Hippocampal formation (tissue), 2 donors: ENCODE measurements at regions not wholly inside any gene's neighbourhood (a gene's known extent, or its start where the extent isn't known, plus 50 kb on each side); places are given as distances from the start of the nearest gene placed in this dataset.
"Not testable (repeated sequence)": the region's sequence is repeated elsewhere in the genome, so short reads cannot be mapped to it uniquely, and the experiment has no call there.

Experiments
- DNase-seq, 2 donors: peaks; one replicate each; lab custom pipeline; 2025; lab: John Stamatoyannopoulos, UW

DNA sequence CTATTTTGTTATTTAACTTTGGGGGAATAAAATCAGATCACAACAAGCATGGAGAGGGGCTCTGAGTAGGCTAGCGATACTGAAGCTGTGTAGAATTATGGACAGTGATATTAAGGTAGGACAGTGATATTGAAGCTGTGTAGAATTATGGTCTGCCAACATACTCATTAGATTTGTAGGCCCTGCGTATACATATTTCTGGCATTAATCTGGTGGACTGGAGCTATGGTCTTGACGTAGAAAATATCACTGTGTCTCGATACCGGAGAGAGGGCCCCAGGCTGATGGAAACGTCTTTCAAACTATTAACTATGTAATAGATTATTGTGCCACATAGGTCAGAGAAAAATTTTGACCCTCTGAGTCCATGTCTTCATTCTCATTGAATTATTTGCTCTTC, 511.4 kb downstream of the ADCYAP1 start:
- DNase-seq: no peak

DNA sequence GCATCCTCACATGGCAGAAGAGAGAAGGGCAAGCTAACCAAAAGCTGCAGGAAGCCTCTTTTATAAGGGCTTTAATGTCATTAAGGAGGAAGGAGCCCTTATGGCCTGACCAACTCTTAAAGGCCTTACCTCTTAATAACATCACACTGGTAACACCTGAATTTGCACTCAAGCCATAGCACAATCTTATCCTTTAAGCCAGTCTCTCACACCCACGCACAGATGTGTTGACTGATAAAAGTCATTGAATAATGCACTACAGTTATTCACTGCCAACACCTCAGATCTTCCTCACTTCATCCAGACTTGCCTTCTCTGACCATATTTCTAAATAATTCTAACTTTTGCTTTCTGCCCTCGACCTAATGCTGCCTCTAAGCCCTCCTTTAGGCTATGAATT, 516.8 kb downstream of the ADCYAP1 start:
- no peak for DNase-seq

DNA sequence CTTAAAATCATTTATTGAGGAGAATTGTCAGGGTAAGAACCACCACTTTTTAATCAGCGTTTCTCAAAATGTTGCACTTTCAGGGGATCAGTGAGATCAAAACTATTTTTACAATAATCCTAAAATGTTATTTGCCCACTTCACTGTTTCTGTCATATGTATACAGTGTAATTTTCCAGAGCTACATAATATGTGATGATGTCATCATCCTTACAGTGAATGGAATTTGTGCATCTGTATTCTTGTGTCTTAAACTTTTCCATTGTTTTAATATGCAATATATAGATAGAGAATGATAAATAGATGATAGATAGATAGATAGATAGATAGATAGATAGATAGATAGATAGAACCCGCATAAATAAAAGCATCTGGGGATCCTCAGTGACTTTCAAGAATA, 518.0 kb downstream of the ADCYAP1 start:
- no peak for DNase-seq

DNA sequence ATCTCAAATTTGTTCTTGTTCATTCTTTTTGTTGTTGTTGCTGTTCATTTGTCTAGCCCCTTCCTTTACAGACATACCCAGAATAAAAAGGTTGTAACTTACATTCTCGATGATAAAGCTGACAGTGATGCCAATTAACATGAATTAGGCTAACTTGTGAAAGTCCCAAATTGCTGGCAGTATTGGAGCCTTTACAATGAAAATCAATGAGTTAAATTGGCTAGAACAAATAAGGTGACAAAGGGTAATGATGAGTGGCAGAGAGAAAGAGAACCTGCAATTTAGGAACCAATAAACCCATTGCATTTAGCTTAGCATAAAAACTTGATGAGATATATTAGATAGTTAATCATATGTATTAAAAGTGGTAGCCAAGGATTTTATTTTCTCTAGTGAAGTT, 521.0 kb downstream of the ADCYAP1 start:
- DNase-seq: no peak

DNA sequence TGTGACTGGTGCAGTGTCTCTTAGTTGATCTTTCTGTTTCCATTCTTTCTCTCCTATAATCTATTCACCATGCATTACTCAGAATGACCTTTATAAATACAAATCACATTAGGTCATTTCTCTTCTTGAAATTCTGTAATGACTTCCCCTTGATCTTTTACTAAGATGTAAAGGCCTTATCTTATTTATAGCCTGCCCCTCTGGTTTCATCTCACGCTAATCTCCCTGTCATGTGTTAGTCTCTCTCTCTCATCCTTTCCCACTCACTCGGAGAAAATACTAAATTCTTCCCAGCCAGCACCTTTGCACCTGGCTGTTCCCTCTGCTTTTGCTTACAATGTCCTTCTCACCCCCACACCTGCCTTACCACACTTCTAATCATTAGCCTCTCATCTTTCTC, 530.8 kb downstream of the ADCYAP1 start:
- no peak for DNase-seq

DNA sequence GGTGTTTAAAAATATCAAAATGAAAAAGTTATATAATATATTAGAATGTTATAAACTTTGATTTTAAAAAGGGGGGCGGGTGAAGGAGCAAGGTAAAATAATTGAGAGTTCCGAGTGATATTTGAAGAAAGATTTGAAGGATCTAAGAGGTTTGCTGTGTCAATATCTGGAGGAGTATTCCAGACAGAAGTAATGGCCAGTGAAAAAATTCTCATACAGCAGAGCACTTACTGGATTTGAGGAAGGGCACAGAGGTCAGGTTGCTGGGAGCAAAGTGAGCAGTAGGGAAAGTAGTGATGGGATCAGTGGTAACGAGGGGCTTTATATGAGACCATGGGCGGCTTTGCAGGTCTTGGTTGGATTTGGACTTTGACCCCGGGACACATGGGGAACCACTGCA, 531.5 kb downstream of the ADCYAP1 start:
- no peak for DNase-seq

DNA sequence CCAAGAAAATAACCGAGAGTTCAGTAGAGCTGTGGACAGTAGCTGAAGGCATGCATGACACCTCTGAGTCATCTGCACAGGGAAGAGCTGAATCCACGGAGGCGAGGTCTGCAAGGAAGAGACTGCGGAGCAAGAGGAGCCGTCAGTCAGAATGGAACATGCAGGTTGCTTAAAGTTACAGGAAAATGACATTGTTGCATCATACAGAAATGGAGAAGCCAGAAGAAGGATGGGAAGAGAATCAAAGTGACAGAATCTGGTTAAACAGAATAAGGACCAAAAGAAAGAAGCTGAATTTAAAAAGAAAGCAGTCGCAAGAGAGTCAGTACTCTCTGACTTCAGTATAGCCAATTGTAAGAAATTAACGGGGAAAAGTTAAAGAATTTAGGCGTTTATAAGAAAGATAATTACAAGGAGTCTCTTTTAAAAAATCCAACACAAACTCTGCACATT, 533.8 kb downstream of the ADCYAP1 start:
- no peak for DNase-seq

DNA sequence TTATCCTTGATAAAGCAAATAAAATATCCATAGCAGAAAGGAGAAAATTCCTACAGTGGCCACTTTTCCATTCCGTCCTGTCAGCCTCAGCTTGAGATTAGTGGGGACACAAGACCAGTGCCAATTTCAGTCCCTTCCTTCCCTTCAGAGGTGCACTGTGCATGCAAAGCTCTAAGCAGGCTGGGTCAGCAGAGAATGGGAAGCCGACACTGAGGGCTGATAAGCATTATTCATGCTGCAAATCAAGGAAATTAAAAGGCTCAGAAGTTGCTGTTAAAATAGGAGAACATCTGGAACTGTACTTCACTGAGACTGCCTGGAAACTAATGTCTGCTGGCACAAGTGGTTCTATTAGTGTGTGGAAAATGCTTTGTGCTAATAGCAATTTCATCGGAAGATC, 534.3 kb downstream of the ADCYAP1 start:
- DNase-seq: no peak

DNA sequence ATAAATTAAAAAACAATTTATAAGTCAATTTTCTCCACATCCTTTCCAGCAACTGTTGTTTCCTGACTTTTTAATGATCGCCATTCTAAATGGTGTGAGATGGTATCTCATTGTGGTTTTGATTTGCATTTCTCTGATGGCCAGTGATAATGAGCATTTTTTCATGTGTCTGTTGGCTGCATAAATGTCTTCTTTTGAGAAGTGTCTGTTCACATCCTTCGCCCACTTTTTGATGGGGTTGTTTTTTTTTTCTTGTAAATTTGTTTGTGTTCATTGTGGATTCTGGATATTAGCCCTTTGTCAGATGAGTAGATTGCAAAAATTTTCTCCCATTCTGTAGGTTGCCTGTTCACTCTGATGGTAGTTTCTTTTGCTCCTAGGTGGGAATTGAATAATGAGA, 539.4 kb downstream of the ADCYAP1 start:
- not testable (repeated sequence) for DNase-seq

DNA sequence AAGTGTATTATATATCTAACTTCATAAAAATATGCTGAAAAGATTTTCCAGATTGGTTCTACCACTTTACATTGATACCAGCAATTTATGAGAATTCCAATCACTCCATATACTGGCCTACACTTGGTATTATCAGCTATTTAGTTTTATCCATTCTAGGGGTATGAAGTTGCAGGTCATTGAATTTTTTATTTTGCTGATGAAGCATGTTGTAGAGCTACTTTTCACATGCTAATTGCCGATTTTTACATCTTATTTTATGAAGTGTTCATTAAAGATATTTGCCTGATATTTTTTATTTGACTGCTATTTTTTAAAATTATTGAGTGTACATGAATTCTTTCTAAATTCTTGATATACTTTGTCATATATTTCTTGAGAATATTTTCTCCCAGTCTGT, 542.1 kb downstream of the ADCYAP1 start:
- DNase-seq: no peak

DNA sequence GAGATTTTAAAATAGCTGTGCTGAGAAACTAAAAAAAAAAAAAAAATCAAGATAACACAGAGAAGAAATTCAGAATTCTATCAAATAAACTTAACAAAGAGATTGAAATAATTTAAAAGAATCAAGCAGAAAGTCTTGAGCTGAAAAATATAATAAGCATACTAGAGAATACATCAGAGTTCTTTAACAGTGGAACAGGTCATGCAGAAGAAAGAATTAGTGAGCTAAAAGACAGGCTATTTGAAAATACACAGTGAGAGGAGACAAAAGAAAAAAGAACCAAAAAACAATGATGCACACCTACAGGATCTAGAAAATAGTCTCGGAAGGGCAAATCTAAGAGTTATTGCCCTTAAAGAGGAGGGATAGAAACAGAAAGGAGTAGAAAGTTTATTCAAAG, 548.1 kb downstream of the ADCYAP1 start:
- DNase-seq: no peak

DNA sequence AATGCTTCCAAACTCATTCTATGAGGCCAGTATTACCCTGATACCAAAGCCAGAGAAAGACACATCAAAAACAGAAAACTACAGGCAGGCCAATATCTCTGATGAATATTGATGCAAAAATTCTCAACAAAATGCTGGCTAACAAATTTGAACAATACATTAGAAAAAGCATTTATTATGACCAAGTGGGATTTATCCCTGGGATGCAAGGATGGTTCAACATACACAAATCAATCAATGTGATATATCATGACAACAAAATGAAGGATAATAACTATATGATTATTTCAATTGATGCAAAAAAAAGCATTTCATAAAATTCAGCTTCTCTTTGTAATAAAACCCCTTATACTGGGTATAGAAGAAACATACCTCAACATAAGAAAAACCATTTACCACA, 550.9 kb downstream of the ADCYAP1 start:
- DNase-seq: no peak

DNA sequence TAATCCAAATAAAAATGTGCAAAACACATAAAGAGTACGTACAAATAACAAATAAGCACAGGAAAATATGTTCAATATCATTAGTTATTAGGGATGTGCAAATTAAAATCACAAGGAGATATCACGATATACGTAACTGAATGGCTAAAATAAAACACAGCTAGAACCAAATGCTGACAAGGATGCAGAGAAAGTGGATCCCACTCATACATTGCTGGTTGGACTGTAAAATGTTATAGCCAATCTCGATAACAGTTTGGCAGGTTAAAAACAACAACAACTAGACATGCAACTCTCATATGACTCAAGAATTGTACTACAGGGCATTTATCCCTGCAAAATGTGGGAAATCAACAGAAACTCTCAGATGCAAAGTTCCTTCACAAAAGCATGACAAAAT, 553.9 kb downstream of the ADCYAP1 start:
- no peak for DNase-seq

DNA sequence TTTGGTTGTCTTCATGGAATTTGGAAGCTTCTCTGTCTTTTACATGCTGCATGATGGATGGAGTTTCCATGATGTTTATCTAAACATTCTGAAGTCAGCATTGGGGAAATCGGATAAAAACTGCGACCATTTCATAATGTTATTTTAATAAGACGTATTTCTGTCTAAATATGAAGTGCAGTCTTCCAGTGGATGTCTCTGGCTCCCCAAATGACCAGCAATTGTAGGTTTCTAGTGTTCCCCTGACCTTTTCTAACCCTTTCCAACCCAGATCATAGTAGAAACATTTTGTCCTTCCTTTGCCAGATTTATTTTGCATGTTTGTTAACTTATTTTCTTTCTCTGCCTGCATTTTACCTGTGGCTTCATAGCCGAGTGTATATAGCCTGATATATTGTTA, 559.3 kb downstream of the ADCYAP1 start:
- DNase-seq: no peak

DNA sequence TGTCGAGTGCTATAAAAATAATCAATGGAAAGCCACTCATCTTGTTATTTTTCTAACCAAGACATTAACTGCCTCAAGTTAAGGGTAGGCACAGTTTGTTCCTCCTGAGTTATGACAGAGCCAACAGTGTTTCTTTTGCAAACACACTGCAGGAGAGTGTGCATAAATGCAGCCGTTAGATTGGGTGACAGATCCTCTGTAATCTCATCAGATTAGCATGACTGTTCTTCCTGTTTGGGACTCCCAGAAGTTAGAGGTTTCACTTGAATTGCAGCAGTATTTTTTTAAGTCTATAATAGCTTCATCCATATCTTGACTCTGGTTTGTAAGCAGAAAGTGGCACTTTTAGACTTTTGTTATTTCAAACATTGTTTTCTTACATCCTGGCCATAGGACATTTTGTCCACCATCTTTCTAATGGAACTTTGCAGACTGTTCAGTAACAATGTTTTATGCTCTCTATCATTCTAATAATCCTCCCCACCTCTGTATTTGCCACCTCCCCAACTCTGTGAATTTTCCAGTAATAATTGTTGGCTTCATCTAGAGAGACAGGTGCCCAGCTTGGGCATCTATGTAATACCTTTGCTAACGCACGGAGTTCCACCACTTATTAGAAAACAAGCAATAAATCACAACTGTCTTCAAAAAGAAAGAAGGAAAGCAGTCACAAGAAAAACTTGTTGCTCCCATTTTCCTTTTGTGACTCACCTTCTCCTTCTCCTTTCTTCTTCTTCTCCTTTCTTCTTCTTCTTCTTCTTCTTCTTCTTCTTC, 560.0 kb downstream of the ADCYAP1 start:
- DNase-seq: no peak

DNA sequence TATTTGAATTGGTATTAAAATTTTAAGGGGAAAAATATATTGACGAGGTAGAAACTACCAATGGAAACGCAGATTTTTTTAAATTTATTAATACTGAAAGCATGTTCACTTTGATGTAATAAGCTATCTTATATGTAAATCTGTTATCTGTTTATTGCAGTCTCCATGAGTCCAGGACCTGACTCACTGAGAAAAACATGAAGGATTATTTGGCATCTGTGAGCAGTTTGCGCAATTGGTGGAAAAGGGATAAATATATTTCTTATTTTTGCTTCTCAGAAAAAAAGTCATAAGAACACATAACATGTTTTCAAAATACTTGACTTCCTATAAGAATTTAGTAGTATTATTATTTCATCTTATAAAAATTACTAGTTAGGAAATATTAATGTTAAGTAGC, 561.4 kb downstream of the ADCYAP1 start:
- DNase-seq: no peak

DNA sequence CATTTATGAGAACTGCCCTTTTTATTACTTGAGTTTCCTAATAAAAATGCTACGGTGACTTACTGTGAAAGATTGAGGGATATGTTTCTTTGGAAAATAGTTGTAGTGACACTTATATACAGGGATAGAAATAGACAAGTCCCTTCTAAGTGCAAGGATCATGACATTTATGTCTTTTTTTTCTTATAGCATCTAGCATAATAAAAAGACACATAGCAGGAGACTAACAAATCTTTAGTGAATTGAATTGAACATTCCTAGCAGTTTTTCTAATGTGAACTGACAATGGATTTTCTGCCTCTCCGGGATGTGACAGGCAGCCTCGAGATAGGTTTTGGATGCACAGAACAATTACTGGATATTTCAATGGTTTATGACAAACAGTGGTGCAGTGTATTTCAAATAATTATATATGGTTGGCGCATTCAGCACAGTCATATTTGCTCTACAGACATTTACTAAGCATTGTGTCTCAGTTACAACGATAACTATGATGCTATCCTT, 562.8 kb downstream of the ADCYAP1 start:
- DNase-seq: no peak

DNA sequence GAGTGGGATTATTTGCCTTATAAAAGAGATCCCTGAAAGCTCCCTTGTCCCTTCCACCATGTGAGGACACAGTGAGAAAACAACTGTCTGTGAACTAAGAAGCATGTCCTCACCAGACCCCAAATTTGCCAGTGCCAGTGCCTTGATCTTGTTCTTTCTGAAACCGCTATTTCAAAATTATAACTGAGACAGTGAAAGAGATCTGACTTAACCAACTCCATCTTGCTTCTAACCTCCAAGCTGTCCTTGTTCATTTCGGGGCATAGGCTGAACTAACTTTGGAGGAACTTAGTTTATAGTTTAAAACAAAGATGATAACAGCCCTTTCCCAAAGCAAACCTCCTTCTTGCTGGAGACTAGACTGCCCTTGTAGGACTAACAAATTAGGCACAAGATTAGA, 563.9 kb downstream of the ADCYAP1 start:
- no peak for DNase-seq

DNA sequence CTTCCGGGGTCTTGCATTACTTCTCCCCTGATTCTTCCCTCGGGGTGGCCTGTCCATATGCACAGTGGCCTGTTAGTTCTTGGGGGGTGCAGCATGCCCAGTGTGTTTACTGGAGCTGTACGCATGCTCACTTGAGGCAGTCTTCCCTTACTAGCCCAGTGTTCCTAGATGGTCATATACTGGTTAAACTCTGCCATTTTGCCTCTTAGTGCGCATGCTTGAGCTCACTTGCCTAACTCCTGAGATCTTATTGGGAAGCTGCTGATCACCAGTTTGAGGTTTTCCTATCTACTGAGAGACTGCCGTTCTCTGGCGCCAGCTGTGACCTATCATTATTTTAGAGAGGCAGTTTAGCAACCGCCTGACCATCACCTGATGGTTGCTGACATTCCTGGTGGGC, 571.2 kb downstream of the ADCYAP1 start:
- DNase-seq: no peak

DNA sequence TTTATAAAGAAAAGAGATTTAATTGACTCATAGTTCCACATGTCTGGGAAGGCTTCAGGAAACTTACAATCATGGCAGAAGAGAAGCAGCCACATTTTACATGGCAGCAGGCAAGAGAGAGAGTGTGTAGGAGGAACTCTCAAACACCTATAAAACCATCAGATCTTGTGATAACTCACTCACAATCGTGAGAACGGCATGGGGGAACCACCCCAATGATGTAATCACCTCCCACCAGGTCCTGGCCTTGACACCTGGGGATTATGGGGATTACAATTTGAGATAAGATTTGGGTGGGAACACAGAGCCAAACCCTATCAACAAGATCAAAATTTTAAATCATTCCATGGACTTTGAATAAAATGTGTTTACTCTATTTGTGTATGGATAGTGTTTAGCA, 575.6 kb downstream of the ADCYAP1 start:
- DNase-seq: no peak

DNA sequence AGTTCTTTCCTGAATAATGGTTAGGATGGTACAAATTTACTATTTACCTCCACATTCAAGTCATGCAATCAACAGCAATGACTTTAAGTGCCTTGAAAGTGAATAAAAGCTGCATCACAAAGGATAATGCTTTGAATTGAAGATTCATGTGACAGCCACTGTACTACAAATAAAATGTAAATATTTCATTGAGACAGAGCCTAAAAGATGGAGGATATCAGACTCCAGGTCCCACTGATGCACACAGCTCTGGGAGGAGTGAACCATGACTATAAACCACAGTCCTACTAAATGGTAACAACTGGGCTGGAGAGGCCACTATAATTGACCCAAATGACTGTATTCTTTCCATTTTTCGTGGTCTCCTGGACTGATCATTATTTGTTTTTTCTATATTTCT, 576.9 kb downstream of the ADCYAP1 start:
- DNase-seq: no peak

DNA sequence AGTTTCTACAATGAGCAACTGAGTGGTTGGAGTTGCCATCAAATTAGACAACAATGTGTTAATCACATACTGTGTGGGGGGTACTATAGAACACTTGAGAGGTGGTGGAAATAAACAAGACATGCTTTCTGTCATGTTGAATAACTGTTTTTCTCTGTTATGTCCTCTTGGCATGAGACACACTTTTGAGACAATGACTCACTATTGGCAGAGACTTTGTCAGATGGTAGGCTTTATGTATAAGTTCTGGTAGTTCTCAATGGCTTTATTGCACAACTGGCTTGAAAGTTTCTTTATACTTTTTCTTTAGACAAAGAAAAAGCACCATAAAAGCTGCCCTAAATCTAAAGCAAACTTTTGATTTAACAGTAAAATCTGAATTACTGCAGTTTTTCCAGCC, 578.7 kb downstream of the ADCYAP1 start:
- no peak for DNase-seq

DNA sequence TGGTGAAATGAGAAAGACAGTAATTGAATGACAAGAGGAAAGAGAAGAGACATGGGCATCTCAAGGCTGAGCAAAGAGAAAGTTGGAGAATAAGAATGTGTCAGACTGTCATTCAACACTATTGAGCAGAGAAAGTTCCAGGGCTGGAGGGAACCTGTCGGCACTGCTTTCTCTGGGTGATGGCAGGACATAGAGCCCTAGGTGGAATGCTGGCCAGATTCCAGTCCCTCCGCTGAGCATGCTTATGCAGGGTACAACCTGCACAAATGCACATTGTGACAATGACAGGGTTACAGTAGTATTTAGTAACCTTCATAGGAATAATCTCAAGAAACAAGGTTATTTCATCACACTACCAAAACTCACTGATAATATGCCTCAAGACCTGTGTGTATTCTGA, 582.8 kb downstream of the ADCYAP1 start:
- no peak for DNase-seq

DNA sequence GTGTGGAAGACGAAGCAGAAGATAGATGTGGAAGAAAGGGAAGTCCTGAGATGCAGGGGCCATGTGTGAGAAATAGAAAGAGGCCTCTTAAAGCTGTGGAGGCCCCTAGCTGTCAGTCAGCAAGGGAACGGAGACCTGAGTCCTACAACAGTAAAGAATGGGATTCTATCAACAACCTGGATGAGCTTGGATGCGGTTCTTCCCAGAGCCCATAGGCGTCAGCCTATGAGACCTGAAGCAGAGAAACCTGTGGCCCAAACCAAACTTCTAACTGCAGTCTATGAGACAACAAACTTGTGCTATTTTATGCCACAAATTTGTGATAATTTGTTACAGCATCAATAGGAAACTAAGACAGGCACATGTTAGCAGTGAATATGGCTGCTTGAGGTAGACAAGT, 583.7 kb downstream of the ADCYAP1 start:
- no peak for DNase-seq
